HG03460 (cell line): ENCODE measurements at regions not wholly inside any gene's neighbourhood (a gene's known extent, or its start where the extent isn't known, plus 50 kb on each side); places are given as distances from the start of the nearest gene placed in this dataset.
"Not testable (repeated sequence)": the region's sequence is repeated elsewhere in the genome, so short reads cannot be mapped to it uniquely, and the experiment has no call there.

Experiments
- ATAC-seq: cut with Tn5 transposase; IDR thresholded peaks from one replicate; pipeline ENCODE4 v1.9.1; 2021; ENCODE audit not compliant: unreplicated experiment

- ATAC-seq: not testable (repeated sequence)
Measured at GRCh38 chr2:16415861-16416260, 249.8 kb downstream of the CYRIA start.

GRCh38 chr2:16413947-16414346 is 251.7 kb downstream of the CYRIA start:
- ATAC-seq: no peak

- ATAC-seq: no peak
Measured at GRCh38 chr2:16413285-16413684, 252.3 kb downstream of the CYRIA start.

GRCh38 chr2:16412321-16413030 is 253.2 kb downstream of the CYRIA start:
- no peak for ATAC-seq

- no peak for ATAC-seq
Measured at GRCh38 chr2:16411788-16412187, 253.8 kb downstream of the CYRIA start.

- no peak for ATAC-seq
Measured at GRCh38 chr2:16409849-16410248, 255.8 kb downstream of the CYRIA start.

GRCh38 chr2:16409006-16409390 is 256.6 kb downstream of the CYRIA start:
- ATAC-seq: no peak

GRCh38 chr2:16408331-16409005 is 257.2 kb downstream of the CYRIA start:
- ATAC-seq: no peak

GRCh38 chr2:16407358-16407757 is 258.3 kb downstream of the CYRIA start:
- no peak for ATAC-seq

- ATAC-seq: no peak
Measured at GRCh38 chr2:16406496-16407289, 258.9 kb downstream of the CYRIA start.

GRCh38 chr2:16405551-16405950 is 260.1 kb downstream of the CYRIA start:
- no peak for ATAC-seq

- ATAC-seq: no peak
Measured at GRCh38 chr2:16404551-16405300, 260.9 kb downstream of the CYRIA start.

GRCh38 chr2:16404146-16404545 is 261.5 kb downstream of the CYRIA start:
- no peak for ATAC-seq

- ATAC-seq: no peak
Measured at GRCh38 chr2:16402891-16403290, 262.7 kb downstream of the CYRIA start.

GRCh38 chr2:16401761-16402300 is 263.8 kb downstream of the CYRIA start:
- ATAC-seq: no peak

- no peak for ATAC-seq
Measured at GRCh38 chr2:16400127-16400623, 265.5 kb downstream of the CYRIA start.

- no peak for ATAC-seq
Measured at GRCh38 chr2:16398486-16399043, 267.1 kb downstream of the CYRIA start.

- ATAC-seq: no peak
Measured at GRCh38 chr2:16397681-16398475, 267.8 kb downstream of the CYRIA start.

GRCh38 chr2:16396986-16397385 is 268.6 kb downstream of the CYRIA start:
- no peak for ATAC-seq

GRCh38 chr2:16396171-16396570 is 269.5 kb downstream of the CYRIA start:
- no peak for ATAC-seq
